Common myeloid progenitor, CD34-positive (primary cell): ENCODE measurements at regions not wholly inside any gene's neighbourhood (a gene's known extent, or its start where the extent isn't known, plus 50 kb on each side); places are given as distances from the start of the nearest gene placed in this dataset.

Source experiments
- CTCF ChIA-PET: fragments of 350-600 bp; sonication (Branson Sonifier 250); formaldehyde crosslinking; loops from one replicate; lab custom pipeline; 2021; ENCODE audit warnings: antibody characterized with exemption; lab: Charles Lee
- POLR2A ChIA-PET: fragments of 350-600 bp; sonication (Branson Sonifier 250); formaldehyde crosslinking; loops from one replicate; lab custom pipeline; 2021; ENCODE audit warnings: antibody characterized with exemption; lab: Charles Lee
- DNase-seq, 3 donors: peaks; one replicate each; pipeline versions ENCODE4 v3.0.0 to v3.0.0-alpha.2; 2013
- H3K27ac ChIP-seq, 2 experiments: 1 replicate in 1 of 2; 2 replicates in 1 of 2; pipeline ENCODE4 v1.7.0; 2013; ENCODE audit warnings: inconsistent platforms in 2 of 2, low read length in 2 of 2, mild to moderate bottlenecking in 2 of 2, low read depth in 1 of 2, moderate library complexity in 1 of 2; ENCODE audit not compliant: severe bottlenecking in 2 of 2, insufficient read depth in 1 of 2, poor library complexity in 1 of 2
- H3K27me3 ChIP-seq, 5 experiments: replicated peaks in 2 of 5; 1 replicate in 3 of 5; 2 replicates in 2 of 5; pipeline versions ENCODE4 v1.6.1 to v1.7.0; 2013; ENCODE audit warnings: low read length in 4 of 5, mild to moderate bottlenecking in 2 of 5, moderate library complexity in 2 of 5, inconsistent platforms in 1 of 5; ENCODE audit not compliant: insufficient read depth in 5 of 5, control insufficient read depth in 4 of 5
- H3K36me3 ChIP-seq, 4 experiments: 1 replicate in 2 of 4; 2 replicates in 2 of 4; pipeline versions ENCODE4 v1.6.1 to v1.7.0; 2013; ENCODE audit warnings: low read length in 3 of 4, control low read depth in 1 of 4, mild to moderate bottlenecking in 1 of 4; ENCODE audit not compliant: control insufficient read depth in 4 of 4, insufficient read depth in 4 of 4
- H3K4me1 ChIP-seq, 4 experiments: 1 replicate in 3 of 4; 2 replicates in 1 of 4; pipeline versions ENCODE4 v1.6.1 to v1.7.1; 2013; ENCODE audit warnings: low read length in 3 of 4, mild to moderate bottlenecking in 3 of 4, control low read depth in 1 of 4, inconsistent platforms in 1 of 4, moderate library complexity in 1 of 4; ENCODE audit not compliant: control insufficient read depth in 4 of 4, insufficient read depth in 4 of 4; ENCODE audit errors: control extremely low read depth in 1 of 4
- H3K4me3 ChIP-seq, 7 experiments: 1 replicate in 4 of 7; 2 replicates in 3 of 7; pipeline versions ENCODE4 v1.5.1 to v1.7.0; 2013; ENCODE audit warnings: mild to moderate bottlenecking in 7 of 7, low read length in 6 of 7, moderate library complexity in 6 of 7, inconsistent platforms in 2 of 7, low read depth in 2 of 7, control low read depth in 1 of 7; ENCODE audit not compliant: insufficient read depth in 4 of 7, control insufficient read depth in 1 of 7; ENCODE audit errors: extremely low read depth in 1 of 7
- H3K9me3 ChIP-seq, 5 experiments: 1 replicate in 4 of 5; 2 replicates in 1 of 5; pipeline versions ENCODE4 v1.6.1 to v1.7.1; 2013; ENCODE audit warnings: low read length in 4 of 5, mild to moderate bottlenecking in 2 of 5, inconsistent platforms in 1 of 5, low read depth in 1 of 5, moderate library complexity in 1 of 5; ENCODE audit not compliant: control insufficient read depth in 4 of 5, insufficient read depth in 2 of 5; ENCODE audit errors: control extremely low read depth in 1 of 5
- WGBS: methylation state at CpG from one replicate; pipeline ENCODE4 v1.1.5; 2013; ENCODE audit not compliant: insufficient coverage; 5-methylcytosine and 5-hydroxymethylcytosine counted together

- Histone ChIP-seq H3K9me3 (no peaks in the 10 kb centered on the region), H3K27me3 (peaks cover 0 to 5% (median 0%) of the 10 kb centered on the region in 5 experiments), H3K4me1 (peaks cover 0 to 13% (median 3%) of the 10 kb centered on the region in 4 experiments), H3K27ac (no peak overlapping the region), H3K36me3 (no peaks in the 10 kb centered on the region), H3K4me3 (no peak overlapping the region)
- no peak for DNase-seq
- POLR2A ChIA-PET, result no interaction called here
- 98% methylated on average over 8 of the region's 8 CpGs for WGBS
- CTCF ChIA-PET, result interaction anchor here (0.7 to 3.2 kb wide), 3 partner anchors 10 to 23 kb away, joined by 3 to 8 read pairs (median 3); no protein-coding TSS in a partner anchor
These were observed 499.6 kb downstream of the MIAT start for GRCh38 chr22:27156821-27157489.

- no peak overlapping the region for H3K4me3 ChIP-seq
- ChIA-PET POLR2A (no interaction called here), CTCF (interaction anchor here (0.7 to 3.2 kb wide), 2 partner anchors 11 to 23 kb away, joined by 3 to 8 read pairs; no protein-coding TSS in a partner anchor)
- peaks cover 0 to 13% (median 3%) of the 10 kb centered on the region in 4 experiments for H3K4me1 ChIP-seq
- DNase-seq, result no peak
- no peaks in the 10 kb centered on the region for H3K36me3 ChIP-seq
- WGBS, result 98% methylated on average over 7 of the region's 13 CpGs
- peaks cover 0 to 5% (median 0%) of the 10 kb centered on the region in 5 experiments for H3K27me3 ChIP-seq
- no peaks in the 10 kb centered on the region for H3K9me3 ChIP-seq
- no peak overlapping the region for H3K27ac ChIP-seq
These were observed 500.4 kb downstream of the MIAT start for GRCh38 chr22:27157666-27158370.

- POLR2A ChIA-PET, result no interaction called here
- 96% methylated on average over 3 of the region's 8 CpGs for WGBS
These were observed 501.6 kb downstream of the MIAT start for GRCh38 chr22:27159016-27159415.

GRCh38 chr22:27159716-27160295, 502.4 kb downstream of the MIAT start:
- H3K27ac ChIP-seq, result no peak overlapping the region
- ChIA-PET POLR2A (no interaction called here), CTCF (no interaction called here)
- H3K4me1 ChIP-seq, result peaks cover 0 to 3% (median under 1%) of the 10 kb centered on the region in 4 experiments
- WGBS, result 98% methylated on average over 6 of the region's 10 CpGs
- peaks cover 0 to 5% (median 0%) of the 10 kb centered on the region in 5 experiments for H3K27me3 ChIP-seq
- H3K4me3 ChIP-seq, result no peak overlapping the region
- DNase-seq, result no peak
- H3K9me3 ChIP-seq, result no peaks in the 10 kb centered on the region
- H3K36me3 ChIP-seq, result no peaks in the 10 kb centered on the region

More at GRCh38 chr22:27159016-27159415, 501.6 kb downstream of the MIAT start:
- DNase-seq, result no peak
- Histone ChIP-seq H3K4me1 (peaks cover 0 to 10% (median 3%) of the 10 kb centered on the region in 4 experiments), H3K9me3 (no peaks in the 10 kb centered on the region), H3K36me3 (no peaks in the 10 kb centered on the region), H3K27me3 (peaks cover 0 to 5% (median 0%) of the 10 kb centered on the region in 5 experiments), H3K4me3 (no peak overlapping the region), H3K27ac (no peak overlapping the region)
- CTCF ChIA-PET, result no interaction called here

GRCh38 chr22:27163162-27164137, 506.1 kb downstream of the MIAT start:
- H3K27ac ChIP-seq, result no peak overlapping the region
- peaks cover 0 to 2% (median 0%) of the 10 kb centered on the region in 4 experiments for H3K4me1 ChIP-seq
- no peaks in the 10 kb centered on the region for H3K9me3 ChIP-seq
- no peak for DNase-seq
- no peaks in the 10 kb centered on the region for H3K36me3 ChIP-seq
- POLR2A ChIA-PET, result no interaction called here
- 100% methylated on average over 1 of the region's 6 CpGs for WGBS
- CTCF ChIA-PET, result interaction anchor here (1.2 kb wide), 1 partner anchor 8 kb away, joined by 3 read pairs; no protein-coding TSS in a partner anchor
- H3K4me3 ChIP-seq, result no peak overlapping the region
- H3K27me3 ChIP-seq, result peaks cover 0 to 6% (median 0%) of the 10 kb centered on the region in 5 experiments

- H3K4me1 ChIP-seq, result no peaks in the 10 kb centered on the region
- no peak overlapping the region for H3K27ac ChIP-seq
- 88% methylated on average over 5 of the region's 5 CpGs for WGBS
- no peak overlapping the region for H3K4me3 ChIP-seq
- no peaks in the 10 kb centered on the region for H3K9me3 ChIP-seq
- H3K27me3 ChIP-seq, result peaks cover 0 to 6% (median 0%) of the 10 kb centered on the region in 5 experiments
- DNase-seq, result no peak
- H3K36me3 ChIP-seq, result no peaks in the 10 kb centered on the region
- ChIA-PET POLR2A (no interaction called here), CTCF (interaction anchor here (1.2 kb wide), 1 partner anchor 9 kb away, joined by 3 read pairs; no protein-coding TSS in a partner anchor)
These were observed 507.6 kb downstream of the MIAT start for GRCh38 chr22:27164781-27165503.
